ENCODE measurements at regions not wholly inside any gene's neighbourhood (a gene's known extent, or its start where the extent isn't known, plus 50 kb on each side); places are given as distances from the start of the nearest gene placed in this dataset.
A peak's percentile ranks its signal among the peaks of the same experiment; 100 is the strongest.

DNA sequence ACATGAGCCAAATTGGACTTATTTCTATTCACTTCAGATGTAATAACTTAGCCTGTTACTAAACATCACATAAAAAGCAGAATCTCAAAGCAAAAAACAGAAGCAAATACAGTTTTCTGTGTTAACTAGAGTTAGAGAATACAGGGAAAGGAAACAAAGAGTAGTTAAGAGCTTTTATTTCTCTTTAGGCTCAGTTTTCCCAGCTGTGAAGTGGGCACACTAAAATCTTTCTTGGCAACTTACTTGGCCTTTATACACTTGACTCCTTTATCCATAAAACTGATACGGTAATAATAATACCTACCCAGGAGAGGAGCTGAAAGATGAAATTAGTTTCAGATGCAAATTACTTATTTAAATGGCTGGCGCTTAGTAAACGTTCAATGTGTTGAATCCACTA is 132.8 kb upstream of the SPATS2L start:
- Histone ChIP-seq H3K27ac (replicated peaks in 1 of 4) (no peak overlapping the region), H3K9me3 (no peaks in the 10 kb centered on the region), H3K27me3 (no peaks in the 10 kb centered on the region), H3K4me1 (peaks cover 0 to 9% (median 0%) of the 10 kb centered on the region in 4 donors), H3K4me3 (no peak overlapping the region), H3K36me3 (no peaks in the 10 kb centered on the region)
- no peak for DNase-seq (ENCODE audit: extremely low spot score)
- WGBS, result 96% methylated on average over 3 of the region's 3 CpGs
- intact Hi-C loops (cut with DNase I), result no loop called here
- TF ChIP-seq CTCF (IDR thresholded peaks at IDR 0.05) (no peak), EP300 (IDR thresholded peaks at IDR 0.05) (no peak), POLR2A (IDR thresholded peaks at IDR 0.05; ENCODE audit: low read depth) (no peak), POLR2AphosphoS5 (IDR thresholded peaks at IDR 0.05) (no peak)

DNA sequence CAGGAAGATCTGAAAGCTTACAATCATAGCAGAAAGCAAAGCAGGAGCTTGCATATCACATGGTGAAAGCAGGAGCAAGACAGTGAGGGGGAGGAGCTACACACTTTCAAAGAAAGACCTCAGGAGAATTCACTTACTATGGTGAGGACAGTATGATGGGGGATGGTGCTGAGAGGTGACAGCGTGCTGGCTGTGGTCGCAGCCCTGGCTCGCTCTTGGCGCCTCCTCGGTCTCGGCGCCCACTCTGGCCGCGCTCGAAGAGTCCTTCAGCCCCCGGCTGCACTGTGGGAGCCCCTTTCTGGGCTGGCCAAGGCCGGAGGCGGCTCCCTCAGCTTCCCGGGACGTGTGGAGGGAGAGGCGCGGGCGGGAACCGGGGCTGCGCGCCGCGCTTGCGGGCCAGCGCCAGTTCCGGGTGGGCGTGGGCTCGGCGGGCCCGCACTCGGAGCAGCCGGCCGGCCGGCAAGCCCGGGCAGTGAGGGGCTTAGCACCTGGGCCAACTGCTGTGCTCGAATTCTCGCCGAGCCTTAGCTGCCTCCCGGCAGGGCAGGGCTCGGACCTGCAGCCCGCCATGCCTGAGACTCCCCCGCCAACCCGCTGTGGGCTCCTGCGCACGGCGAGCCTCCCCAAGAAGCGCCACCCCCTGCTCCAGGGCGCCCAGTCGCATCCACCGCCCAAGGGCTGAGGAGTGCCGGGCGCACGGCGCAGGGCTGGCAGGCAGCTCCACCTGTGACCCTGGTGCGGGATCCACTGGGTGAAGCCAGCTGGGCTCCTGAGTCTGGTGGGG is 131.9 kb upstream of the SPATS2L start:
- intact Hi-C loops (cut with DNase I), result no loop called here
- Histone ChIP-seq H3K36me3 (no peaks in the 10 kb centered on the region), H3K27ac (replicated peaks in 1 of 4) (no peak overlapping the region), H3K9me3 (no peaks in the 10 kb centered on the region), H3K4me3 (no peak overlapping the region), H3K4me1 (peaks cover 0 to 9% (median 0%) of the 10 kb centered on the region in 4 donors), H3K27me3 (no peaks in the 10 kb centered on the region)
- TF ChIP-seq POLR2AphosphoS5 (IDR thresholded peaks at IDR 0.05) (no peak), POLR2A (IDR thresholded peaks at IDR 0.05; ENCODE audit: low read depth) (no peak), EP300 (IDR thresholded peaks at IDR 0.05) (no peak), CTCF (IDR thresholded peaks at IDR 0.05) (no peak)
- WGBS, result 81% methylated on average over 9 of the region's 55 CpGs
- DNase-seq (ENCODE audit: extremely low spot score), result peak; percentile 57

DNA sequence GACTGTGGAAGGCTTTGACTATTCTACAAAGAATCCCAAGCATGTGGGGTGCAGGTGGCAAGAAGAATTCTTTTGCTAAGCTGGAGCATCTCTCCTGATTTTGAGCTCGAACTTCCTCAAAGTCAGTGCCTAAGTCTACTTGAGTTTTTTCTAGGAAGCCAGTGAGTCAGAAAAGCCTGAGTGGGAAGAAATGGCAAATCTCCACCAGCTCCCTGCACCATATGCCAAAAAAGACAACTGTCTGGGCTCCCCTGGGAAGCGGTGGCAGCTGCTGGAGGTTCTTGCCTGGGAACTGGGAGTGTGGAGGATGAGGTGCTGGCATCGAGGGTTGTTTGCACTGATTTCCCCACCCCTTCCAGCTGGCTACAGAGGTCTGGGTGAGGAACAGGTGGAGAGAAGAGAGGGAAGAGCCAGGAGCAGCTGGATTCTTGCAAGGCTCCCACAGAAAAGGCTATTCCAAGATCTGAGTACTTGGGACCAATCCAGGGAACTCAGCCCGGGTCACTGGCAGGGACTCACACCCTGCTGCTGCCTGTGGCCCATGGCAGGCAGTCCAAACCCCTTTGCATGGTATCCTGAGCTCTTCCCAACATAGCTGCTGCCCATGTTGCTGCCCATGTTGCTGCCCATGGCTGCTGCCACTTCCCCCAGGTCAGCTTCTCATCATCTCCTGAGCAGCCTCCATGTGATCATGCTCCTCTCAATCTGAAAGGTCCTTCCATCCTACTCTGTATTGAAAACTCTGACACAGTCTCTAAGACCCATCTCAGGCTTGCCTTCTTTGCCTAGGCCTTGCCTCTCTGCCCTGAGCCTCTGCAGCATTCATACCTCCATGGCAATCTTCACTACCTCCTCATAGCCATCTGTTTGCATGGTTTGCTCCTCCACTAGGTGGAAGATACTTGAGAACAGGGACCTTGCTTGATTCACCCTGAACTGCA is 128.3 kb upstream of the SPATS2L start:
- H3K4me3 ChIP-seq, result no peak overlapping the region
- H3K4me1 ChIP-seq, result peaks cover 0 to 9% (median 0%) of the 10 kb centered on the region in 4 donors
- H3K27me3 ChIP-seq, result no peaks in the 10 kb centered on the region
- no peaks in the 10 kb centered on the region for H3K36me3 ChIP-seq
- intact Hi-C loops (cut with DNase I), result no loop called here
- 68% methylated on average over 4 of the region's 4 CpGs for WGBS
- H3K27ac ChIP-seq (replicated peaks in 1 of 4), result no peak overlapping the region
- no peak for TF ChIP-seq CTCF (IDR thresholded peaks at IDR 0.05)
- no peak for TF ChIP-seq POLR2AphosphoS5 (IDR thresholded peaks at IDR 0.05)
- no peak for TF ChIP-seq POLR2A (IDR thresholded peaks at IDR 0.05; ENCODE audit: low read depth)
- no peak for TF ChIP-seq EP300 (IDR thresholded peaks at IDR 0.05)
- no peak for DNase-seq (ENCODE audit: extremely low spot score)
- no peaks in the 10 kb centered on the region for H3K9me3 ChIP-seq

- Histone ChIP-seq H3K27me3 (no peaks in the 10 kb centered on the region), H3K4me1 (peaks cover 0 to 9% (median 0%) of the 10 kb centered on the region in 4 donors), H3K4me3 (no peak overlapping the region), H3K9me3 (no peaks in the 10 kb centered on the region), H3K36me3 (no peaks in the 10 kb centered on the region), H3K27ac (replicated peaks in 1 of 4) (no peak overlapping the region)
- TF ChIP-seq CTCF (IDR thresholded peaks at IDR 0.05) (no peak), EP300 (IDR thresholded peaks at IDR 0.05) (no peak), POLR2A (IDR thresholded peaks at IDR 0.05; ENCODE audit: low read depth) (no peak), POLR2AphosphoS5 (IDR thresholded peaks at IDR 0.05) (no peak)
- intact Hi-C loops (cut with DNase I), result no loop called here
- no peak for DNase-seq (ENCODE audit: extremely low spot score)
- 54% methylated on average over 6 of the region's 6 CpGs for WGBS
These were observed 127.3 kb upstream of the SPATS2L start for GRCh38 chr2:200179151-200179550.

All from esophagus muscularis mucosa (tissue), 4 donors.